ENCODE measurements at regions not wholly inside any gene's neighbourhood (a gene's known extent, or its start where the extent isn't known, plus 50 kb on each side); places are given as distances from the start of the nearest gene placed in this dataset.

DNA sequence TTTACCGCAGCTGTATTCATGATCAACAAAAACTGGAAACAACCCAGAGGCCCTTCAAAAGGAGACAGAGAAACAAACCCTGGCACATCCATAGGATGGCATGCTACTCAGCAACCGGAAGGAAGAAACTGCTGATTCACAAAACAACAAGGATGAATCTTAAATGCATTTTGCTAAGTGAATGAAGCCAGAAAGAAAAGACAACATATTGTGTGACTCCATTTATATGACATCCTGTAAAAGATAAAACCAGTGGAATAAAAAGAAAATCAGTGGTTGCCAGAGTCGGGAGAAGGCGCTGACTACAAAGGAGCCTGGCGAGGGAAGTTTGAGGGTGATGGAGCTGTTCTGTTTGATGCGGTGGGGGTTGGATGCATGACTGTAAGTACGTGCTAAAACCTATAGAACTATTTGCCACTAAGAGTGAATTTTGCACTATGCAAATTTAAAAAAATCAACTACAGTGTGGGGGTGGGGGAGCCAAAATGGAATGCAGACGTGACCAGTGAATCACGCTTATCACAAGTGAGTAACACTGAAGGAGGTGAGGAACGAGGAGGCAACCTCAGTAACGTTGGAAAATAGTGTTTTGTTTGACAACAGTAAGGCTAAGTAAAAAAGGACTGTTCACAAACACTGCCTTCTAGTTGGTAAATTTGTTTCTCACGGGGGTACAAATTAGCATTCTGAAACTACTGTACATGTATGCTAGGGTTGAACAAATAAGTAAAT is 108.9 kb downstream of the INHBB start:
- H3K27me3 ChIP-seq (replicated peaks in 1 of 4; ENCODE audit: control extremely low read depth in 1 of 4, control insufficient read depth in 3 of 4, insufficient read depth in 4 of 4, low read length in 3 of 4): peaks cover 0 to 3% (median 0%) of the 10 kb centered on the region in 4 experiments
- H2AFZ ChIP-seq (ENCODE audit: insufficient read depth, low read depth, low read length, poor library complexity, severe bottlenecking): no peak overlapping the region
- H3K9ac ChIP-seq (ENCODE audit: low read length): no peak overlapping the region
- H3K9me3 ChIP-seq (ENCODE audit: control extremely low read depth in 1 of 3, control insufficient read depth in 2 of 3, insufficient read depth in 1 of 3, low read length in 2 of 3): peaks cover 0 to 7% (median 4%) of the 10 kb centered on the region in 3 donors
- no peak overlapping the region for H3K27ac Mint-ChIP-seq
- ChIA-PET POLR2A (no interaction called here), CTCF (no interaction called here)
- H3K79me2 ChIP-seq (ENCODE audit: control insufficient read depth, insufficient read depth, low read length): no peaks in the 10 kb centered on the region
- TF ChIP-seq, protein P1, sequence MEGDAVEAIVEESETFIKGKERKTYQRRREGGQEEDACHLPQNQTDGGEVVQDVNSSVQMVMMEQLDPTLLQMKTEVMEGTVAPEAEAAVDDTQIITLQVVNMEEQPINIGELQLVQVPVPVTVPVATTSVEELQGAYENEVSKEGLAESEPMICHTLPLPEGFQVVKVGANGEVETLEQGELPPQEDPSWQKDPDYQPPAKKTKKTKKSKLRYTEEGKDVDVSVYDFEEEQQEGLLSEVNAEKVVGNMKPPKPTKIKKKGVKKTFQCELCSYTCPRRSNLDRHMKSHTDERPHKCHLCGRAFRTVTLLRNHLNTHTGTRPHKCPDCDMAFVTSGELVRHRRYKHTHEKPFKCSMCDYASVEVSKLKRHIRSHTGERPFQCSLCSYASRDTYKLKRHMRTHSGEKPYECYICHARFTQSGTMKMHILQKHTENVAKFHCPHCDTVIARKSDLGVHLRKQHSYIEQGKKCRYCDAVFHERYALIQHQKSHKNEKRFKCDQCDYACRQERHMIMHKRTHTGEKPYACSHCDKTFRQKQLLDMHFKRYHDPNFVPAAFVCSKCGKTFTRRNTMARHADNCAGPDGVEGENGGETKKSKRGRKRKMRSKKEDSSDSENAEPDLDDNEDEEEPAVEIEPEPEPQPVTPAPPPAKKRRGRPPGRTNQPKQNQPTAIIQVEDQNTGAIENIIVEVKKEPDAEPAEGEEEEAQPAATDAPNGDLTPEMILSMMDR (IDR thresholded peaks at IDR 0.05): no peak
- no peak for TF ChIP-seq EZH2 (IDR thresholded peaks at IDR 0.05; ENCODE audit: borderline replicate concordance, insufficient read depth, low read depth, low read length, poor library complexity, severe bottlenecking)
- H3K4me1 Mint-ChIP-seq: no peaks in the 10 kb centered on the region
- no peaks in the 10 kb centered on the region for H3K4me1 ChIP-seq (ENCODE audit: control insufficient read depth in 2 of 2, insufficient read depth in 2 of 2, low read length in 2 of 2)
- H3K36me3 ChIP-seq (replicated peaks in 1 of 2; ENCODE audit: control extremely low read depth in 1 of 2, control insufficient read depth in 1 of 2, extremely low read depth in 1 of 2, insufficient read depth in 2 of 2, low read length in 1 of 2): no peaks in the 10 kb centered on the region
- H4K20me1 ChIP-seq (ENCODE audit: control insufficient read depth, insufficient read depth, low read length, poor library complexity, severe bottlenecking): no peaks in the 10 kb centered on the region
- peaks cover 16% of the 10 kb centered on the region for H3K9me3 Mint-ChIP-seq (ENCODE audit: insufficient read depth)
- no peak overlapping the region for H3K4me3 ChIP-seq (ENCODE audit: control extremely low read depth in 1 of 5, extremely low read depth in 1 of 5, insufficient read depth in 1 of 5, low read depth in 2 of 5, low read length in 4 of 5)
- H3K4me2 ChIP-seq (replicated peaks; ENCODE audit: low read depth, low read length, poor library complexity, severe bottlenecking): no peak overlapping the region
- intact Hi-C loops (cut with micrococcal nuclease): no loop called here
- no peak overlapping the region for H3K4me3 Mint-ChIP-seq
- H3K27ac ChIP-seq (ENCODE audit: low read length in 2 of 2): no peak overlapping the region
- no peak for ATAC-seq (ENCODE audit: low read depth)
- no peak for DNase-seq
- 90% methylated on average over 8 of the region's 12 CpGs for WGBS (ENCODE audit: insufficient coverage)
- peaks cover 5% of the 10 kb centered on the region for H3K27me3 Mint-ChIP-seq

DNA sequence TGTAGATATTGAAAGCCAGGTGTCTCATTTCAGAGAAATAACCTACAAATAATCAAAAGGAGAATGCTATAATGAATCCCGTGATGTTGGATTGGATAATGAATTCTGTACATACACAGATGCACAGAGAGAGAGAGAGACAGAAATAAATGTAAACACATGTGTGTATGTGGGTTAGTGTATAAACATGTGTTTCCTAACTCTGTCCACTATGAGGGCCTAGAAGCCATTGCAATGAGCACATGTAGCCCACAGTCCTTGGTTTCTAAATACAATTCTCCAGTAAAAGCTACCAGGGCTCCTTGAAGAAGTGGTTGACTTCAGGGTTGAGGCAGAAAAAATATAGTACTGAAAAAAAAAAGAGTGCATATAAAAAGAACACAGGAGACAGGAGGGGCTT is 109.5 kb downstream of the INHBB start:
- Histone ChIP-seq H3K27ac (ENCODE audit: low read length in 2 of 2) (no peak overlapping the region), H3K27me3 (replicated peaks in 1 of 4; ENCODE audit: control extremely low read depth in 1 of 4, control insufficient read depth in 3 of 4, insufficient read depth in 4 of 4, low read length in 3 of 4) (peaks cover 0 to 3% (median 0%) of the 10 kb centered on the region in 4 experiments), H2AFZ (ENCODE audit: insufficient read depth, low read depth, low read length, poor library complexity, severe bottlenecking) (no peak overlapping the region), H3K4me1 (ENCODE audit: control insufficient read depth in 2 of 2, insufficient read depth in 2 of 2, low read length in 2 of 2) (no peaks in the 10 kb centered on the region), H3K4me2 (replicated peaks; ENCODE audit: low read depth, low read length, poor library complexity, severe bottlenecking) (no peak overlapping the region), H3K4me3 (ENCODE audit: control extremely low read depth in 1 of 5, extremely low read depth in 1 of 5, insufficient read depth in 1 of 5, low read depth in 2 of 5, low read length in 4 of 5) (no peak overlapping the region), H4K20me1 (ENCODE audit: control insufficient read depth, insufficient read depth, low read length, poor library complexity, severe bottlenecking) (no peaks in the 10 kb centered on the region), H3K79me2 (ENCODE audit: control insufficient read depth, insufficient read depth, low read length) (no peaks in the 10 kb centered on the region), H3K9ac (ENCODE audit: low read length) (no peak overlapping the region), H3K36me3 (replicated peaks in 1 of 2; ENCODE audit: control extremely low read depth in 1 of 2, control insufficient read depth in 1 of 2, extremely low read depth in 1 of 2, insufficient read depth in 2 of 2, low read length in 1 of 2) (no peaks in the 10 kb centered on the region), H3K9me3 (ENCODE audit: control extremely low read depth in 1 of 3, control insufficient read depth in 2 of 3, insufficient read depth in 1 of 3, low read length in 2 of 3) (peaks cover 0 to 7% (median 6%) of the 10 kb centered on the region in 3 donors)
- intact Hi-C loops (cut with micrococcal nuclease): no loop called here
- TF ChIP-seq, protein P1 (IDR thresholded peaks at IDR 0.05): no peak
- TF ChIP-seq EZH2 (IDR thresholded peaks at IDR 0.05; ENCODE audit: borderline replicate concordance, insufficient read depth, low read depth, low read length, poor library complexity, severe bottlenecking): no peak
- H3K27me3 Mint-ChIP-seq: peaks cover 4% of the 10 kb centered on the region
- H3K4me3 Mint-ChIP-seq: no peak overlapping the region
- no peak for ATAC-seq (ENCODE audit: low read depth)
- H3K9me3 Mint-ChIP-seq (ENCODE audit: insufficient read depth): peaks cover 16% of the 10 kb centered on the region
- ChIA-PET POLR2A (no interaction called here), CTCF (no interaction called here)
- no peaks in the 10 kb centered on the region for H3K4me1 Mint-ChIP-seq
- H3K27ac Mint-ChIP-seq: no peak overlapping the region
- no CpG with 5 or more reads among the region's 1 CpG for WGBS (ENCODE audit: insufficient coverage)
- no peak for DNase-seq

Measured in B cell (primary cell).